ENCODE measurements at regions not wholly inside any gene's neighbourhood (a gene's known extent, or its start where the extent isn't known, plus 50 kb on each side); places are given as distances from the start of the nearest gene placed in this dataset.
A peak's percentile ranks its signal among the peaks of the same experiment; 100 is the strongest.

DNA sequence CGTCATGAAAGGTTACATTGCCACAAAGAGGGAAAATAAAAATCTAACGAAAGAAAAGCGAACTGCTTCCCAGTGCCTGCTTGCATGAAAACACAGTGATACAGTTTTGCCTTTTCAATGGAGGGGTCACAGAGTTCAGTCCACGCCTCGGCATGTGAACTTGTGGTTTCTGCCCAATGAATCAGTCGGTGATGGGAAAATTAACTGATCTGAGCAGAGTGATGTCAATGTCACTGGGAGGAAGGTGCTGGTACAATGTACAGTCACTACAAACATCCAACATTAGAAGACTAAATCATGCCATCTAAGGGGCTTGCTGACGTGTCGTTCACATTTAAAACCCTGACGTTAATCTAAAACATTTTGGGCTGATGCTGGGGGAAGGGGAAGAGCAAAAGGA is 151.8 kb upstream of the MSX2 start:
- TF ChIP-seq POLR2A (IDR thresholded peaks at IDR 0.05; ENCODE audit: extremely low read depth, insufficient read length) (no peak), MYC (IDR thresholded peaks at IDR 0.05; ENCODE audit: low read depth, low read length) (no peak)
- TF ChIP-seq, protein P1, sequence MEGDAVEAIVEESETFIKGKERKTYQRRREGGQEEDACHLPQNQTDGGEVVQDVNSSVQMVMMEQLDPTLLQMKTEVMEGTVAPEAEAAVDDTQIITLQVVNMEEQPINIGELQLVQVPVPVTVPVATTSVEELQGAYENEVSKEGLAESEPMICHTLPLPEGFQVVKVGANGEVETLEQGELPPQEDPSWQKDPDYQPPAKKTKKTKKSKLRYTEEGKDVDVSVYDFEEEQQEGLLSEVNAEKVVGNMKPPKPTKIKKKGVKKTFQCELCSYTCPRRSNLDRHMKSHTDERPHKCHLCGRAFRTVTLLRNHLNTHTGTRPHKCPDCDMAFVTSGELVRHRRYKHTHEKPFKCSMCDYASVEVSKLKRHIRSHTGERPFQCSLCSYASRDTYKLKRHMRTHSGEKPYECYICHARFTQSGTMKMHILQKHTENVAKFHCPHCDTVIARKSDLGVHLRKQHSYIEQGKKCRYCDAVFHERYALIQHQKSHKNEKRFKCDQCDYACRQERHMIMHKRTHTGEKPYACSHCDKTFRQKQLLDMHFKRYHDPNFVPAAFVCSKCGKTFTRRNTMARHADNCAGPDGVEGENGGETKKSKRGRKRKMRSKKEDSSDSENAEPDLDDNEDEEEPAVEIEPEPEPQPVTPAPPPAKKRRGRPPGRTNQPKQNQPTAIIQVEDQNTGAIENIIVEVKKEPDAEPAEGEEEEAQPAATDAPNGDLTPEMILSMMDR (IDR thresholded peaks at IDR 0.05; ENCODE audit: low read depth, low read length), result no peak
- TF ChIP-seq, protein P2, sequence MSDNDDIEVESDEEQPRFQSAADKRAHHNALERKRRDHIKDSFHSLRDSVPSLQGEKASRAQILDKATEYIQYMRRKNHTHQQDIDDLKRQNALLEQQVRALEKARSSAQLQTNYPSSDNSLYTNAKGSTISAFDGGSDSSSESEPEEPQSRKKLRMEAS (IDR thresholded peaks at IDR 0.05; ENCODE audit: low read depth, low read length), result no peak
- no peak overlapping the region for H3K4me3 ChIP-seq (ENCODE audit: low read depth, low read length)
- DNase-seq (ENCODE audit: low read depth), result no peak

- TF ChIP-seq MYC (IDR thresholded peaks at IDR 0.05; ENCODE audit: low read depth, low read length) (no peak), POLR2A (IDR thresholded peaks at IDR 0.05; ENCODE audit: extremely low read depth, insufficient read length) (no peak)
- TF ChIP-seq, protein P1 (IDR thresholded peaks at IDR 0.05; ENCODE audit: low read depth, low read length), result no peak
- TF ChIP-seq, protein P2 (IDR thresholded peaks at IDR 0.05; ENCODE audit: low read depth, low read length), result no peak
- no peak overlapping the region for H3K4me3 ChIP-seq (ENCODE audit: low read depth, low read length)
- DNase-seq (ENCODE audit: low read depth), result no peak
These were observed 151.0 kb upstream of the MSX2 start for GRCh38 chr5:174573221-174573994.

- no peak for DNase-seq (ENCODE audit: low read depth)
- TF ChIP-seq, protein P1 (IDR thresholded peaks at IDR 0.05; ENCODE audit: low read depth, low read length), result no peak
- TF ChIP-seq POLR2A (IDR thresholded peaks at IDR 0.05; ENCODE audit: extremely low read depth, insufficient read length), result no peak
- TF ChIP-seq, protein P2 (IDR thresholded peaks at IDR 0.05; ENCODE audit: low read depth, low read length), result no peak
- no peak for TF ChIP-seq MYC (IDR thresholded peaks at IDR 0.05; ENCODE audit: low read depth, low read length)
- H3K4me3 ChIP-seq (ENCODE audit: low read depth, low read length), result no peak overlapping the region
These were observed 149.3 kb upstream of the MSX2 start for GRCh38 chr5:174575043-174575442.

DNA sequence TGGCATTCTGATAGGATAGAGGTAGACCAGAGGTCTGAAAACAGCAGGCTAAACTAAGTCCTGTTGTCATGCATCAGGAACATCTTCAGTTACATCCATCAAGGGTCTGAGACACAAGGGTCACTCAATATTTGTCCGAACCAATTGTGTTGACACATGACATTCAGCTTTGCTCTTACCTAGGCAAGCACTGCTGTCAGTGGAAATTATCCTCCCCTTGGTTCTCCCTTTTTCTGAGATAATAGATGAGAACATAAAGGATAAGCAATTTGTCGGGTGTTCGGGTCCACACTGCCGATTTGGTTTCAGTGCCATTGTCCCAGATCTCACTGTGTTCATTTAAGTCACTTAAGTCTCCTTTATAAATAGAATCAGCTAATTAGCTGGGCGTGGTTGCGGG is 148.3 kb upstream of the MSX2 start:
- no peak for TF ChIP-seq POLR2A (IDR thresholded peaks at IDR 0.05; ENCODE audit: extremely low read depth, insufficient read length)
- no peak for TF ChIP-seq MYC (IDR thresholded peaks at IDR 0.05; ENCODE audit: low read depth, low read length)
- TF ChIP-seq, protein P1 (IDR thresholded peaks at IDR 0.05; ENCODE audit: low read depth, low read length), result no peak
- TF ChIP-seq, protein P2 (IDR thresholded peaks at IDR 0.05; ENCODE audit: low read depth, low read length), result no peak
- no peak for DNase-seq (ENCODE audit: low read depth)

DNA sequence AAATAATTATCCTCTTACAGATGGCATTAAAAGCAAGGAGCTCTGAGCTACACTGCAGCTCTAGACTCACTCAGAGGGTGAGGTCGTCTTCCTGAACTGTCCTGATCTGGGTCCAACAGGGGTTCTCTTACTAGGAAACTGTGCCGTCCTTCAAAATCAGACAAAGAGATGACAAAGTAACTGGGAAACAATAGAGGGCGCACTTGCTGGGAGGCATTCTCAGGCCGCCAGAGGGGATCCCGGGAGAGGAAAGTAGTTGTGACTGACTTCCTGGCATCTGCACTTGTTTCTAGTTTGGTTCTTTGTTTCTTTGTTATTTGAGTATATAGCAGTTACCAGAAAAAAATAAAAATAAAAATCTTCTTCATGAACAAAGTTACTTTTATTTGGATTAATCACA is 142.9 kb upstream of the MSX2 start:
- TF ChIP-seq POLR2A (IDR thresholded peaks at IDR 0.05; ENCODE audit: extremely low read depth, insufficient read length), result no peak
- TF ChIP-seq, protein P1 (IDR thresholded peaks at IDR 0.05; ENCODE audit: low read depth, low read length), result peak; percentile 53
- DNase-seq (ENCODE audit: low read depth), result peak; percentile 38
- no peak overlapping the region for H3K4me3 ChIP-seq (ENCODE audit: low read depth, low read length)

More for the DNA sequence above, 148.3 kb upstream of the MSX2 start:
- no peak overlapping the region for H3K4me3 ChIP-seq (ENCODE audit: low read depth, low read length)
